Endothelial cell of umbilical vein (primary cell): ENCODE measurements at regions not wholly inside any gene's neighbourhood (a gene's known extent, or its start where the extent isn't known, plus 50 kb on each side); places are given as distances from the start of the nearest gene placed in this dataset.

ENCODE experiments used
- BruUV-seq: library from RNA; stranded (reverse); fragments of 400-500 nt; replicated peaks from 2 replicates; lab custom pipeline; 2021; lab: Mats Ljungman, UMichigan
- CTCF ChIA-PET: fragments of 300-600, 350-600 bp; sonication (Branson Sonifier 250); formaldehyde crosslinking; loops from one replicate; lab custom pipeline; 2021; ENCODE audit warnings: antibody characterized with exemption, inconsistent platforms; lab: Charles Lee
- POLR2A ChIA-PET: fragments of 300-600, 350-600 bp; sonication (Branson Sonifier 250); formaldehyde crosslinking; loops from one replicate; lab custom pipeline; 2021; ENCODE audit warnings: antibody characterized with exemption, inconsistent platforms; lab: Charles Lee
- DNase-seq: peaks from one replicate; pipeline ENCODE4 v3.0.0-alpha.2; 2011; ENCODE audit warnings: low read depth, low spot score
- FAIRE-seq: peaks from 2 replicates; lab custom pipeline; 2011; peaks lifted over from hg19 to GRCh38; lab: Jason Lieb, UNC
- H2AFZ ChIP-seq: 2 replicates; pipeline ENCODE4 v1.6.0; 2012; ENCODE audit warnings: low read depth, low read length, control low read depth, inconsistent platforms
- H3K27ac ChIP-seq: 2 replicates; pipeline ENCODE4 v1.5.1; 2011; ENCODE audit warnings: low read depth, mild to moderate bottlenecking, control low read depth, low read length, moderate library complexity; ENCODE audit not compliant: insufficient read depth
- H3K27me3 ChIP-seq, 2 experiments: 2 replicates each; pipeline versions ENCODE4 v1.6.0 to v1.6.1; 2011; ENCODE audit warnings: low read length in 2 of 2, mixed read lengths in 1 of 2; ENCODE audit not compliant: control insufficient read depth in 2 of 2, insufficient read depth in 2 of 2
- H3K36me3 ChIP-seq, 2 experiments: 2 replicates in 1 of 2; 3 replicates in 1 of 2; pipeline ENCODE4 v1.5.1; 2011; ENCODE audit warnings: low read length in 2 of 2, mild to moderate bottlenecking in 1 of 2, moderate library complexity in 1 of 2; ENCODE audit not compliant: control insufficient read depth in 2 of 2, insufficient read depth in 2 of 2; ENCODE audit errors: extremely low read depth in 1 of 2
- H3K4me1 ChIP-seq: 3 replicates; pipeline ENCODE4 v1.5.1; 2011; ENCODE audit warnings: mild to moderate bottlenecking, low read length; ENCODE audit not compliant: control insufficient read depth, insufficient read depth; ENCODE audit errors: extremely low read depth
- H3K4me2 ChIP-seq: 2 replicates; pipeline ENCODE4 v1.6.1; 2011; ENCODE audit warnings: low read length, control low read depth, mixed read lengths; ENCODE audit not compliant: insufficient read depth
- H3K4me3 ChIP-seq, 3 experiments: fragments of 200-600 bp in 1 of 3; sonication (generic), shearing (Covaris generic) in 1 of 3; replicated peaks in 1 of 3; 2 replicates each; pipeline ENCODE4 v1.5.1; 2011 to 2016; ENCODE audit warnings: control low read depth in 3 of 3, low read length in 3 of 3, mild to moderate bottlenecking in 2 of 3, inconsistent platforms in 1 of 3, low read depth in 1 of 3, moderate library complexity in 1 of 3; ENCODE audit not compliant: insufficient read depth in 1 of 3
- H3K79me2 ChIP-seq: 2 replicates; pipeline ENCODE4 v1.6.0; 2012; ENCODE audit warnings: low read length, inconsistent platforms; ENCODE audit not compliant: control insufficient read depth, insufficient read depth
- H3K9ac ChIP-seq: replicated peaks from 2 replicates; pipeline ENCODE3; 2011; ENCODE audit warnings: low read length, control low read depth; ENCODE audit not compliant: insufficient read depth; ENCODE audit errors: extremely low read depth
- H3K9me1 ChIP-seq: replicated peaks from 3 replicates; pipeline ENCODE4 v1.6.0; 2011; ENCODE audit warnings: mild to moderate bottlenecking, low read length; ENCODE audit not compliant: control insufficient read depth, insufficient read depth; ENCODE audit errors: extremely low read depth
- H3K9me3 ChIP-seq: replicated peaks from 2 replicates; pipeline ENCODE4 v1.5.1; 2012; ENCODE audit warnings: low read length, inconsistent platforms; ENCODE audit not compliant: control insufficient read depth, insufficient read depth
- H4K20me1 ChIP-seq: replicated peaks from 2 replicates; pipeline ENCODE3; 2011; ENCODE audit warnings: mild to moderate bottlenecking, low read length; ENCODE audit not compliant: control insufficient read depth, insufficient read depth; ENCODE audit errors: extremely low read depth
- CTCF ChIP-seq, 2 donors: IDR thresholded peaks; 1 replicate in 1 of 2; 2 replicates in 1 of 2; pipeline ENCODE4 v1.5.1; 2011; ENCODE audit warnings: low read length in 2 of 2, mild to moderate bottlenecking in 2 of 2, moderate library complexity in 2 of 2, control low read depth in 1 of 2, inconsistent platforms in 1 of 2, low read depth in 1 of 2; ENCODE audit not compliant: insufficient read depth in 1 of 2; ENCODE audit errors: extremely low read depth in 1 of 2
- EZH2 ChIP-seq: IDR thresholded peaks from 2 replicates; pipeline ENCODE4 v1.6.1; 2012; ENCODE audit warnings: borderline replicate concordance, low read depth, mild to moderate bottlenecking, moderate library complexity, low read length, inconsistent platforms; ENCODE audit not compliant: severe bottlenecking
- FOS ChIP-seq: IDR thresholded peaks from 2 replicates; pipeline ENCODE4 v1.6.1; 2011; ENCODE audit warnings: mild to moderate bottlenecking, low read length, moderate library complexity, borderline replicate concordance; ENCODE audit not compliant: insufficient read depth
- GATA2 ChIP-seq: IDR thresholded peaks from 2 replicates; pipeline ENCODE4 v1.7.0; 2011; ENCODE audit warnings: low read depth, mild to moderate bottlenecking, moderate library complexity, mixed read lengths, low read length; ENCODE audit not compliant: insufficient read length, insufficient read depth
- JUN ChIP-seq: IDR thresholded peaks from 2 replicates; pipeline ENCODE4 v1.6.1; 2011; ENCODE audit warnings: borderline replicate concordance, low read depth; ENCODE audit not compliant: insufficient read length, insufficient read depth
- MYC ChIP-seq: IDR thresholded peaks from one replicate; pipeline ENCODE4 v1.6.1; 2011; ENCODE audit warnings: mild to moderate bottlenecking, low read depth, low read length
- POLR2A ChIP-seq: IDR thresholded peaks from 2 replicates; pipeline ENCODE4 v1.6.1; 2012; ENCODE audit warnings: low read depth, mild to moderate bottlenecking, control low read depth, low read length
- POLR2AphosphoS5 ChIP-seq: IDR thresholded peaks from 2 replicates; pipeline ENCODE4 v1.6.1; 2012; ENCODE audit warnings: low read depth, mild to moderate bottlenecking, control low read depth, low read length, moderate library complexity; ENCODE audit not compliant: insufficient read depth
- dilution Hi-C: fragments of 300-500 bp; cut with MboI; formaldehyde crosslinking; loops from one replicate; pipeline ENCODE4 v1.15.0; 2019; ENCODE audit warnings: low sequenced_read_pairs; ENCODE audit not compliant: extremely low pct_ligation_motif_present
- intact Hi-C: fragments of 100-400 bp; cut with micrococcal nuclease; formaldehyde crosslinking; loops from one replicate; pipeline ENCODE4 v1.10.0; 2022
- TF ChIP-seq, protein P1 (sequence below): IDR thresholded peaks from 2 replicates; pipeline ENCODE4 v1.6.1; 2011; ENCODE audit not compliant: insufficient read depth, insufficient read length

DNA sequence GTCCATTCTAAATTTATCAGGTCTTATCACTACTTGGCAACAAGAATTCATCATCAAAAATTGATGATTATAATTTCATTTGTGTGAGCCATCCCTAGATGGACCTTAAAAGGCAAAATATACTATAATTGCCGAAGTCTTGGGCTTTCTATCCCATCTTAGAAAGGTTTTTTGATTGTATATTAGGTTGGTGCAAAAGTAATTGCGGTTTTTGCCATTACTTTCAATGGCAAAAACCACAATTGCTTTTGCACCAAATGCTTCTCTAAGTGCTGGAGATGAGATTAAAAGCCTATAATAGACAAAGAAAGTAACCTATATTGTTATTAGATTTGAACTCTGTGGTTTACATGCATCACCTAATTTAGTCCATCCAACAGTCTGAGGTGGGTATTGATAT, 612.9 kb downstream of the ZNF385D start:
- H2AFZ ChIP-seq, result no peak overlapping the region
- no TSS peak for BruUV-seq
- intact Hi-C loops (no loop called here), dilution Hi-C loops (no loop called here)
- FAIRE-seq (no peak), DNase-seq (no peak)
- no peaks in the 10 kb centered on the region for H3K4me1 ChIP-seq
- ChIA-PET POLR2A (no interaction called here), CTCF (no interaction called here)
- no peak overlapping the region for H3K27ac ChIP-seq
- H3K4me3 ChIP-seq, result no peak overlapping the region
- no peaks in the 10 kb centered on the region for H3K9me1 ChIP-seq
- no peak overlapping the region for H3K9ac ChIP-seq
- no peaks in the 10 kb centered on the region for H3K36me3 ChIP-seq
- no peaks in the 10 kb centered on the region for H3K79me2 ChIP-seq
- H3K4me2 ChIP-seq, result no peak overlapping the region
- TF ChIP-seq POLR2AphosphoS5, result no peak
- no peak for TF ChIP-seq CTCF (IDR thresholded peaks at IDR 0.05; ENCODE audit: extremely low read depth in 1 of 2, insufficient read depth in 1 of 2, low read depth in 1 of 2, low read length in 2 of 2)
- TF ChIP-seq EZH2, result no peak
- TF ChIP-seq POLR2A, result no peak
- no peak for TF ChIP-seq FOS
- no peak for TF ChIP-seq GATA2
- TF ChIP-seq JUN, result no peak
- no peak for TF ChIP-seq MYC
- TF ChIP-seq, protein P1, sequence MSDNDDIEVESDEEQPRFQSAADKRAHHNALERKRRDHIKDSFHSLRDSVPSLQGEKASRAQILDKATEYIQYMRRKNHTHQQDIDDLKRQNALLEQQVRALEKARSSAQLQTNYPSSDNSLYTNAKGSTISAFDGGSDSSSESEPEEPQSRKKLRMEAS, result no peak
- H4K20me1 ChIP-seq, result no peaks in the 10 kb centered on the region
- H3K9me3 ChIP-seq, result no peaks in the 10 kb centered on the region
- no peaks in the 10 kb centered on the region for H3K27me3 ChIP-seq
